ENCODE measurements at regions not wholly inside any gene's neighbourhood (a gene's known extent, or its start where the extent isn't known, plus 50 kb on each side); places are given as distances from the start of the nearest gene placed in this dataset.

DNA sequence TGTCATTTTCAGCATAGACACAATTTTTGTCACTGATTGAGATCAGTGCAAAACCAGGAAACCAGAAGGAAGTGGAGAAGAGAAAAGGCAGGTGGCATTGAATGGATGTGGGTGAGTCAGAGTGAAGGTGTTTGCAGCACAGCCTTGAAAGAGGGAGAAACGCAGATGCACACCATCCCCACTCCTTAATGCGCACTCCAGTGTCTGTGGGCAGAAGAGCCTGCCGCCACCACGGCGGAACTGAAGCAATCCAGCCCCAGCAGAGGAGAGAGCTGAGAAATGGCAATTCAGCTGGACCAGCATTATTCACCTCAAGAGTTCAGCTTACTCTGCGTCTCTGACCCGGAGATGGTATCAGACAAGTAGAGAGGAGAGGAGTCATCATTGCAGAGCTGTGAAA is 393.1 kb upstream of the FRG1 start:
- no peak for TF ChIP-seq POLR2A (IDR thresholded peaks at IDR 0.05)
- TF ChIP-seq, protein P1, sequence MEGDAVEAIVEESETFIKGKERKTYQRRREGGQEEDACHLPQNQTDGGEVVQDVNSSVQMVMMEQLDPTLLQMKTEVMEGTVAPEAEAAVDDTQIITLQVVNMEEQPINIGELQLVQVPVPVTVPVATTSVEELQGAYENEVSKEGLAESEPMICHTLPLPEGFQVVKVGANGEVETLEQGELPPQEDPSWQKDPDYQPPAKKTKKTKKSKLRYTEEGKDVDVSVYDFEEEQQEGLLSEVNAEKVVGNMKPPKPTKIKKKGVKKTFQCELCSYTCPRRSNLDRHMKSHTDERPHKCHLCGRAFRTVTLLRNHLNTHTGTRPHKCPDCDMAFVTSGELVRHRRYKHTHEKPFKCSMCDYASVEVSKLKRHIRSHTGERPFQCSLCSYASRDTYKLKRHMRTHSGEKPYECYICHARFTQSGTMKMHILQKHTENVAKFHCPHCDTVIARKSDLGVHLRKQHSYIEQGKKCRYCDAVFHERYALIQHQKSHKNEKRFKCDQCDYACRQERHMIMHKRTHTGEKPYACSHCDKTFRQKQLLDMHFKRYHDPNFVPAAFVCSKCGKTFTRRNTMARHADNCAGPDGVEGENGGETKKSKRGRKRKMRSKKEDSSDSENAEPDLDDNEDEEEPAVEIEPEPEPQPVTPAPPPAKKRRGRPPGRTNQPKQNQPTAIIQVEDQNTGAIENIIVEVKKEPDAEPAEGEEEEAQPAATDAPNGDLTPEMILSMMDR (IDR thresholded peaks at IDR 0.05), result no peak
